GM21360 (cell line): ENCODE measurements at regions not wholly inside any gene's neighbourhood (a gene's known extent, or its start where the extent isn't known, plus 50 kb on each side); places are given as distances from the start of the nearest gene placed in this dataset.

ENCODE experiments used
- ATAC-seq: cut with Tn5 transposase; IDR thresholded peaks from one replicate; pipeline ENCODE4 v1.9.1; 2021; ENCODE audit warnings: mild to moderate bottlenecking, moderate library complexity; ENCODE audit not compliant: unreplicated experiment

DNA sequence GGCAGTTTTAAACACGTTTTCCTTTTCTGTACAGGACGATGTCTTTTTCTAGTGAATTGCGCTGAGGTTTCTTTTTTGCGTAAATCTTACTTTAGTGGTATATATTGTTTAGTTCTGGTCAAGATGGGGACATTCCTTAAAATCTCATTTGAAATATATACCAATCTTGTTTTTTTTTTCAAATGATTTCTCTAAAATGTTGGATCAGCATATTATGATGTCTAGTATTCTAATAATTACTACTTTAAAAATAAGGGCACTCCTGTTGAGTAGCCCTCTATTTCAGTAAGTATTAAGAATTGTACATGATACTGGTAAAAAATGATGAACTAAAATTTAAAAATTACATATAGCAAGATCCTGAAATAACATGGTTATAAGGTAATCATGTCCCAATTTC, 224.1 kb upstream of the ARHGAP24 start:
- no peak for ATAC-seq

DNA sequence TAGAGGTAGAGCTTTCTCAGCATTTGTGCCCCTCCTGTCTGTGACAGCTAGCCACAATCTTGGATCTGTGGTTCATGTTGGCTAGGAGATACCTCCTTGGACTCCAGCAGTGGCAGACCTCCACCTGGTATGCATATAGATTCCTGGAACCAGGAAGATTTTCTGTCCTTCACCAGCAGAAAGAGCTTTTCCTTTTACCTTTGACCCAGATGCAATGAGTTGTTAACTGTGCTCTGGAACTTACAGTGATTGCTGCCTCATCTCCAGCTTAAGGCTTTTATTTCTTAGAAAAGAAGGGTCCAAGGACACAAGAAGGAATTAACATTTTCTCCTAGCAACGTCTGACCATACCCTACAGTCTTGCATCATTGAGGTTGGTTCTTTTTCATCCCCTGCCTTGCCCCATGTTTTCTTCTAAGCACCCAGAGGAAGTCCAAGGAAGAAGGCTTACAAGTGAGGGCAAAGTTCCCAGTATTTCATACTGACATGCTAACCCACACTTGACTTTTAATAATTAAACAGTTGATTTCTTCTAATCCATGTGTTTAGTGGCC, 217.1 kb upstream of the ARHGAP24 start:
- no peak for ATAC-seq

DNA sequence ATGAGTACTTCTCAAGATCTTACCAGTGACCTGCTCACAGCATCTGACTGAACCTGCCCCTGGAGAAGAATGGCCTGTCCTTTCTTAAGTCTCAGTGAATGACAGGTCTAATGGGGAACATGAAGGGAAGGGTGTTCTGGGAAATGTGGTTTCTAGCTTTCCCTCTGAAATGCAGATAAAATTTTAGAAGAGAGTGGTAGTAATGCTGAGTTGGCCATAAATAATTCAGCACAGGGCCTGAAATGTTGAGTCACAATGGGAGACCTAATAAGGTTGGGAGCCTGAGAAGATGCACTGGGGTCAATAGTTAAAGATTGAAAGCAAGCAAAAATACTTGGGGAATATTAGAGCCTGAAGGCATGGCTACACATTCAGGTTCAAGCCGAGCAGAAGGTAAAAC, 214.9 kb upstream of the ARHGAP24 start:
- no peak for ATAC-seq

DNA sequence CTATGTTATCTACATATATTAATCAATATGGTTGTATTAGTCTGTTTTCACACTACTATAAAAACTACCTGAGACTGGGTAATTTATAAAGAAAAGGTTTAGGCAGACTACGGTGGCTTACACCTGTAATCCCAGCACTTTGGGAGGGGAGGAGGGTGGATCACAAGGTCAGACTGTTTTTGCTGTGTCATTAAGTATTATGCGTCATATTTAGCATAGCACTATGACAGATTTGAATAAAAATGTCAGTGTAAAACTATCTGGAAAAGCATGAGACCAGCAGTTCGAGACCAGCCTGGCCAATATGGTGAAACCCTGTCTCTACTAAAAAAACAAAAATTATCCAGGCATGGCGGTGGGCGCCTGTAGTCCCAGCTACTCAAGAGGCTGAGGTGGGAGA, 209.7 kb upstream of the ARHGAP24 start:
- no peak for ATAC-seq

DNA sequence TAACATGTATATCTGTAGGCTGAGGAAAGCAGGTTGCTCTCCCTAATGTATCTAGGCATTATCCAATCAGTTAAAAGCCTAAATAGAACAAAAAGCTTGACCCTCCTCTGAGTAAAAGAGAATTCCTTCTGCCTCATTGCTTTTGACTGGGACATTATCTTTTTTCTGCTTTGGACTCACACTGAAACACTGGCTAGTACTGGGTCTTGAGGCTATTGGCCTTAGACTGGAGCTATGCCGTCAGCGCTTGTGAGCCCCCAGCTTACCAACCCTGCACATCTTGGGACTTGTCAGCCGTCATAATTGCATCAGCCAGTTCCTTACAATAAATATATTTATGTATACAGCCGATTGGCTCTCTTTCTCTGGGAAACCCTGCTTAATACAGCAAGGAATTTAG, 206.8 kb upstream of the ARHGAP24 start:
- no peak for ATAC-seq

DNA sequence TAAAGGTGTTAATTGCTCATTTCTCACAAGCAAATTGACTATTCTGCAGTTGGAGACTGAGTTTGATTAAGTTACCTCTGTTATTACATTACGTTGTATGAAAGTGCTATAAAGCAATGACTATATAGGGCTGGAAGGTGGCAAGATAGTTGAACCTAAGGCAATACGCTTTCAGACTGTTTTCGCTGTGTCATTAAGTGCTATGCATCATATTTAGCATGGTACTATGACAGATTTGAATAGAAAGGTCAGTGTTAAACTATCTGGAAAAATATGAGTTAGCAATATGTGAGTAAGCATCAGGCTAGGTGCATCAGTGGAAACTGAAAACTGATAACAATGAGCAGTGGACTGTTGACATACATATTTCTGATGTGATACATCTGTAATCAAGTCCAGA, 206.0 kb upstream of the ARHGAP24 start:
- ATAC-seq, result no peak

DNA sequence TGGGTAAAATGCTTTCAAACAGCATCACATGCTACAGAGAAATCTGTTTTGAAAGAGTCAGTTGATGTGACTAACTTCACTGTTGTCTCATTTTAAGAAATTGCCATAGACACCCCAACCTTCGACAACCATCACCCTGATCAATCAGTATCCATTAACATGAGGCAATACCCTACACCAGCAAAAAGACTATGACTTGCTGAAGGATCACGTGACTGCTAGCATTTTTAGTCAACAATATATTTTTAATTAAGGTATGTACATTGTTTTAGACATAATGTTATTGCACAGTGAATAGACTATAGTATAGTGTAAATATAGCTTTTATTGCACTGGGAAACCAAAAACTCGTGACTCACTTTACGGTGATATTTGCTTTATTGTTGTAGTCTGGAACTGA, 200.0 kb upstream of the ARHGAP24 start:
- no peak for ATAC-seq

DNA sequence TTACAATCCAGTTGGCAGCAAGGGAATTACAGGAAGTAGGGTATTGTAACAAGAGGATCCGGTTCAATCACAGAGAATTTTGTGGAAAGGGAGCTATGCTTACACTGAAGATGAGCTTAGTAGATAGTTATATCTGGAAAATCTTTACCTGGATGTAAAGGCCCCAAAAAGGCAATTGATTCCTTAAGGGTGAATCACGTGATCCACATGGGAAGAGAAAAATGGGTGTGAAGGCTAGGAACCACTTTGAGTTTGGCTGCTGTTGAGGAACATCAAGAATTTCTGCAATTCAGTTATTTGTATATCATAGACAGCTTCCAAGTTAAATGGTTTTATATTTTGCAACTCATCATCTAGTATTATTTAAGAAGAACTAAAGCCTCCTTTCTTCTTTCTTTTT, 194.0 kb upstream of the ARHGAP24 start:
- ATAC-seq, result no peak

DNA sequence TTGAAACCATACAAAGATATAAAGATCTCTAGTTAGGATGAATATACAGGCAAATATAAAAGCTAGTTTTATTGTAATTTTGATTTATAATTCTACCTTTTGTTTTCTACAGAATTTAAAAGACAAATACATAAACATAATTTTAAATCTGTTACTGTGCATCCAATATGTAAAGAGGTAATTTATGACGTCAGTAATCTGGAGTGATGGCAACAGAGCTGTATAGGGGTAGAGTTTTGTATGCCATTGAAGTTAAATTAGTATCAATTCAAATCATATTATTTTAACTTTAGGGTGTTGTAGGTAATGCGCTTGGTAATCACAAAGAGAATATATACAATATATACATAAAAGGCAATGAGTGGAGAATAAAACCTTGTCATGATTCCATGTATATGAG, 183.7 kb upstream of the ARHGAP24 start:
- ATAC-seq, result no peak

DNA sequence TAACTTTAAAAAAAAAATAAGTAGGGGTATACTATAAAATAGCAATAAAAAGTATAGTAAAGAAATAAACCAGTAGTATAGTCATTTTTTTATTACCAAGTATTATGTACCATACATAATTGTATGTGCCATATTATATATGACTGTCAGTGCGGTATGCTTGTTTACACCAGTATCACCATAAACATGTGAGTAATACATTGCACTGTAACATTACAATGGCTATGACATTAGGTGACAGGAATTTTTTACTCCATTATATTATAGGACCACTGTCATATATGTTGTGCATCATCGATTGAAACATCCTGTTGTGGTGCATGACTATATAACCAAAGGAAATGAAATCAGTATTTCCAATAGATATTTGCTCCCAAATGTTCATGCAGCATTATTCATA, 176.9 kb upstream of the ARHGAP24 start:
- ATAC-seq, result no peak

DNA sequence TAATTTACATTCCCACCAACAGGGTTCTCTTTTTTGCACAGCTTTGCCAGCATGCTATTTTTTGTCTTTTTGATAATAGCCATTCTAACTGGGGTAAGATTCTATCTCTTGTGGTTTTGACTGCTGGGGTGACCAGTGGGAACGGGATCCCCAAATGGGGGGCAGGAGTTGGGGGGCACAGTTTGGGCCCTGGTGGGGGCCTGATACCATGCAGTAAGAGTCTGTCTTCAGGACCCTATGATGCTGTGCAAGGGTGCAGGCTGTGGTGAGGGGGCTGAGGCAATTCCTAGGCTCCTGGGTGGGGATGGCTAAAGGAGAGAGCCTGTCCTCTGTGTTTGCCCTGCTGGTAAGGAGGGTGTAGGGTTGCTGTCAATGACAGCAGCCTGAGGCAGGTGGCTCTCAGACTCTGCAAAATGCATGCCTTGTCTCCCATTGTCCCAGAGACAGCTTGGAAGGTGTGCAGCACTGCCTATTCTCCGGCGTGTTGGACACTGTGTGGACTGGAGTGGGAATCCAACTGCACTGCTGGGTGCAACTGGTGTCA, 172.7 kb upstream of the ARHGAP24 start:
- no peak for ATAC-seq

DNA sequence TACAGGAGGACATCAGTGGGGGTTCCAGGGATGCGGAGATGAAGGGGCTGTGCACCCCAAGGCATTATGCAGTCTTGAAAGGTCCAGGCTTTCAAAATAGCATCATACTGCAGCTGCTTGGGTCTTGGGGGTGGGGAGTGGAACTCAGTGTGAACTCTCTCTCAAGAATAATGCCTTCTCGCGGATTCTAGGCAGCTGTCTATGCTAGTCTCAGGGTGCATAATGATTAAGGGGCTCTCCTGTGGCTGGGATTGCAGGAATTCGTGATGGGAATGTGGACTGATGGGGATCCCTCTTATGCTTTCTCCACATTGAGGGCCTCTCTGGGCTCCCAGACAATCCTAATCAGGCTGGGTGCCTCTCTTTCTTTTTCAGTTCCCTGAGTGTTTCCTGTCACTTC, 172.2 kb upstream of the ARHGAP24 start:
- ATAC-seq, result no peak

DNA sequence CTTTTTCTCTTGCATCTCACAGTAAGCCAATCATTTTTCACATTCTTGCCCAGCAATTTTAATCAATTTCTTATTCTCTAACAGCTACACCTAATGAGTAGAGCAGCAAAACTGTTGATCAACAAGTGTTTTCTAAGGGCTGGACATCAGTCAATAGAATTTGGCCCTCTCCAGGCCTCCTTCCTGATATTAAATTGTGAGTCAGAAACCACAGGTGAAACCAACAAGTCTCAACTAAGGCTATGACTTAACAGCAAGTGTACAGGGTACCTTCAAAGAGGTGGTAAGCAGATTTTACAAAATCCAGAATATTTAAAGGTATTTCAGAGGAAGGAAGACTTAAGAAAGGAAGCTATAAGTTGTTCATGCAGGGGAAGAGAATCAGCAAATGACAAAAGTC, 156.5 kb upstream of the ARHGAP24 start:
- no peak for ATAC-seq

DNA sequence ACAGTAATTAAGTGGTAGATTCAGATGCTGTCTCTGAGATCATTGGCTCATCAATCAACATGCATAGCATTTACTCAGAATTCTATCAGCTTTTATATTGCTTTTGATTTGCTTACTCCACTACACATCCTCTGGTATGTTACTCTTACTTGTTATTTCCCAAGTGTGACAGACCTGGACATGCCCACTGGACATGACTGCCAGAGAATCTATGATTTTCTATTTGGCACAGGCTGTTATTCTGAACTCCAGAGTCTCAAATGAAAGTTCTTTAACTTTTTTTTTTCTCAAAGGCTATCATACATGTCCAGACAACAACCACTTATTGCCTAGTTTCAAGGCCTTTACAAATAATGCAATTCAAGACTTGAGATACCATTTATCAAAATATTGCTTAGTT, 116.1 kb upstream of the ARHGAP24 start:
- no peak for ATAC-seq

DNA sequence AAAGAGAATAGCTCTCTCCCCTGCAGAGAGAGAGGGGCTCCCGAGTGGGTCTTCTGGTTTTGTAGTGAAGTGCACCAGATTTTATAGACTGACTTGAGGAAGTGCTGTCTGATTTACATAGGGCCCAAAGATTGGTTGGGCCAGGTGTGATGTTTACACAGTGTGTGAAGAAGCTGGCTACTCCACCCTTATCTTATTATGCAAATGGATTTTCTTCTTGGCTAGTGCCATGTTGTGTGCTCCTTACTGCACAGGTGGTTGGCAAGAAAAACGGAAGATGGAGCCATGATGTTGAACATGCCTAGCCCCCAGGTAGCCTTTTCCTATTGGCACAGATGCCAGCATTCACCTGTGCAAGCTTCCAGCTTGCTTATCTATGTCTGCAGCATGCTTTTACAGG, 112.4 kb upstream of the ARHGAP24 start:
- ATAC-seq, result no peak

DNA sequence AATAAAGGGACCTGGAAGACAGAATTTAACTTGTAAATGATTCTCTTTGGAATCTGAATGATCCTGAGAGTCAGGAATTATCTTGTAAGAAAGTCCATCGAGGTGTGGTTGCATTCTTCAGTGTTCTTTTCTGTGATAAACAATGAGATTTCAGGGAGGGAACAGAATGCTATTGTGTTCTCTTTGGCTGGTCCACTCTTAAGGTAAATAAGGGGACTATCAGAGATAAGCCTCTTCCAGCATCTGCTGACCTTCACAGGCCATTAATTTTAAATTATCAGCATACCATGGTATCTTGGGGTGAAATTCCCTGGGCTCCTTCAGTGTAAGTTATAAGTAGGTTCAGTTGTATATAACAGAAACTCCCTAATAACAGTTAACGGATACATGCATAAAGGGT, 107.1 kb upstream of the ARHGAP24 start:
- ATAC-seq, result no peak

DNA sequence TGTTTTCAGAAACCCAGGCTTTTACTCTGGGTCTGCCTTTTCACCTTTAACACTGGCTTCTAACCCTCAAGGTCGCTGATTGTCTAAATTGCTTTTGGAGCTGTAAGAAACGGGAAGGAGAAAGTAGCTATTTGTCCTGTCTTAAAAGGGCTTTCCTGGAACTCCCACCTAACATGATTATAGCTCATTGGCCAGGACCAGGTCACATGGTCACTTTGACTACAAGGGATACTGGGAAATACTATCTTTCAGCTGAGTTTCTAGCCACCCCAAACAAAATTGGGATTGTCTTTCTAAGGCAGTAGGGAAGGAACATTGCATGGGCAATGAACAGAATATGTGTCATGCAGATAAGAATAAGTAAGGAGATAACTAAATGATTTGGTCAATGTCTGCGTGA, 106.7 kb upstream of the ARHGAP24 start:
- no peak for ATAC-seq

DNA sequence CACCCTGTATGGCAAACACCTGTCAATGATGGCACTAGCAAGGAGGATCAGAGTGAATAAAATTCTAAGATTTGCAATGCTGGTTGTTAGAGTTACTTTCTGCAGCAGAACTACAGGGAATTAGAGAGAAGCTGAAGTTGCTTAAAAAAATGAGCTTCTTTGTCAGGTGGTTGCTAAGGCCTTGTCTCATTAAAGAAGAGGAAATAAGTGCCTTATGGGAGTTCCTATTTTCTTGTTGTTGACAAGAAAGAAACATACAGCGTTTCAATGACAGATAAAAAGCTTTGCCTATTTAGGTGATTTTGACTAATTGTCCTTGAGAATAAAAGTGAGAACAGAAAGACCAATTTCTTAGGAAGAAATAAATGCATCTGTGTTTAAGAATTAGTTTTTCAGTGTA, 106.0 kb upstream of the ARHGAP24 start:
- no peak for ATAC-seq

DNA sequence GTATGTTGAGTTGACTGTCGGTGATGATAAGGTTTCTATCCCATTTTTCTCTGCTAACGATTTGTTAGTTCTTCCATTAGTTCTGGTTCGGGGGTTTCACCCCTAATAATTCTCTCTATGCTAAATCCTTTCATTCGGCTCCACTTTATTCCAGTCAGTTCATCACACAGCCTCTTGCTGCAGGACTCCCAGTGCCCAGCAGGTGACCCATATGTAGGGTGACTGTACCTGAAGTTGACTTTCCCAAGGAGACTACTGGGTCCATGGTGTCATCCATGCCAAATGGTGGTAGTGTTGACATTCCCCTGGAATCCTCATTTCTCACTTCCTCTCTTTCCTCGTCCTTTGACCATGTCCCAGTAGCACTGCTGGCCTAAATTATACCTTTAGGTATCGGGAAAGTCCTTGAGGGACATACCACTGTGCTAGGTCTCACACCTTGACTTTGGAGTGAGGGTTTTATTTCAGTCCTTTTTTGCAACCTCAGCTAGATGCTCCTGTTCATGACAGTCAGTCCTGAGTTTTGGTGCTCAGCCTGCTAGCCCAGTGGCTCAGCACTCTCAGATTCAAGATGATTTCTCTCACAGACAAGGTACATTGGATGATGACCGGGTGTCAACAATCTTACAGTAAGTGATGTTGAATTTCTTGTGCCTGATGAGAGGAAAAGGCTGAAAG, 105.1 kb upstream of the ARHGAP24 start:
- ATAC-seq, result no peak

DNA sequence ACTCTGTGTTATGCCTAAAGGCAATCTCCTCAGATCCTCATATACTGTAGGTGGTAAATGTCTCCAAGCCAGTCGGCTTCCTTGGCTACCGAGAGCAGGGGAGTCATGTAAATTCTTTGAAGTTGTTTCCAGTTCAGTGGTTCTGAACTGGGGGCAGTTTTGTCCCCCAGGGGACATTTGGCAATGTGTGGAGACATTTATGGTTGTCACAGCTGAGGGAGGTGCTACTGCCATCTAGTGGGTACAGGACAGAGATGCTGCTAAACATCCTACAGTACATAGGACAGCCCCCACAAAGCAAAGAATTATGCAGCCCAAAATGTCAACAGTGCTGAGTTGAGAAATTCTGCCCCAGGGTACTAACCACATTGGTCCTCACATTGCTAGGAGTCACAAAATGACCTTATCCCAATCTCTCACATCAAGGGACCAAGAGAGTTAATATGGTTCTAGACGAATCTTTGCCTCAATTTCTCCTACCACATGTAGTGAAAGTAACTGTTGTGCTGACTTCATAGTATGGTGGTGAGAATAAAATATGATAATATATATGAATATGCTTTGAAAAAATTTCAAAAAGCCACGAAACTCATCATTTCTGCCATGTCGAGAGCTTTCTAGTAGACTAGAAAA, 104.4 kb upstream of the ARHGAP24 start:
- peak; percentile 95 for ATAC-seq

DNA sequence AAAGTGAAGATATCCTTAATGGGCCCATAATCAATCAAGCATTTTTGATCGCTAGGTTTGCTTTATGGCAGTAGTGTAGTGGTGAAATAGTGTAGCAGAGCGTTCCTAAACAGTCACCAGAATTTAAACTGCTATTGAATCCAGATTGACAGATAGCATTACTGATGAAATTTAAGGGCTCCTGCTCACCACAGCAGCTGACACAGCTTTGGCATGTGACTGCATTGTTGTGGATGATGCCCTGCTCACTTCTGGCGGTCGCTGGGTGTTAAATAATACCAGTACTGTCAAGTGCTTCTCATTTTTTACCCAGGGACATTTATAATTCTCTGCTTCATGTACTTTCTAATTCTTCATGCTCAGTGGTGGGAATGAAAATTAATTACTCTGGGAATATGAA, 102.0 kb upstream of the ARHGAP24 start:
- no peak for ATAC-seq

DNA sequence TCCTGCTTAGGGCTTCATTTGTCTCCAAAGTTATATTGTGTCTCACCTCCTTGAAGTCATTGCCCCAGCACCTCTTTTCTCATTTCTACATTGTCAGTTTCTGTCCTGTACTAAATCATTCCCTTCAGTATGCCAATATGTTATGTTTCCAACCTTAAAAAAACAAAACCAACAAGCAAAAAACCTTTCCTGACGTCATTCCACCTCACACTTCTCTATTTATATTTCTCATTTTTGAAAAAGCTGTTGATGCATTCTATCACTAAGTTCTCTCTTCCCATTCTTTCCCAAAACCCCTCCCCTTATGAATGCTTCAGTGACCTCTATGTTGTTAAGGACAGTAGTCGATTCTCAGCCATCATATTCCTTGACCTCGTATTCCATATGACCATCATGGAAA, 98.7 kb upstream of the ARHGAP24 start:
- no peak for ATAC-seq
